ENCODE measurements at regions not wholly inside any gene's neighbourhood (a gene's known extent, or its start where the extent isn't known, plus 50 kb on each side); places are given as distances from the start of the nearest gene placed in this dataset.
"Not testable (repeated sequence)": the region's sequence is repeated elsewhere in the genome, so short reads cannot be mapped to it uniquely, and the experiment has no call there.

DNA sequence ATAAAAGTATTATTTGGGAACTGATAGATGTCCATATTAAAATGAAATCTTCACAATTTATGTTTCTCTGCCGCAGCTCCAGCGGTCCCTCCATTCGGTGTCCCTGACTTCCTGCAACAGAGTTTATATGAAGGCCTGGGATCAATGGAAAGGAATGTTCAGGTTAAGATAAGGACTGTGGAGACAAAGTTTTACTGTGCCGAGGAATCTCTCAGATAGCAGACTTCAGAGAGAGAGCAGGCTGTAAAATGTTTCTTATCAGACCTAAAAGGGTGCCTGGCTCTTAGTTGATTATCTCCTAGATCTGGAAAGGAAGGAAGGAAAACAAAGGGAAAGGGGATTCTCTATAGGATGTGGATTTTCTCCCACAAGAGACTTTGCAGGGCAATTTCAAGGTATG is 193.7 kb upstream of the PIEZO2 start:
- 70 to 74% methylated on average over 4 of the region's 4 CpGs for WGBS, 2 donors
- no peak overlapping the region for H3K27ac ChIP-seq

GRCh38 chr18:11342115-11342514 is 192.7 kb upstream of the PIEZO2 start:
- H3K4me1 ChIP-seq; intact Hi-C loops (cut with DNase I); H3K4me3 ChIP-seq; H3K27me3 ChIP-seq; ATAC-seq; H3K27ac ChIP-seq; H3K36me3 ChIP-seq; DNase-seq: not testable (repeated sequence)
- peaks cover 0 to 49% (median 5%) of the 10 kb centered on the region in 11 donors for H3K9me3 ChIP-seq
- WGBS, 2 donors: 85 to 87% methylated on average over 5 of the region's 5 CpGs

More for the DNA sequence above, 193.7 kb upstream of the PIEZO2 start:
- H3K4me1 ChIP-seq: no peaks in the 10 kb centered on the region
- no peaks in the 10 kb centered on the region for H3K27me3 ChIP-seq
- TF ChIP-seq, protein P1, sequence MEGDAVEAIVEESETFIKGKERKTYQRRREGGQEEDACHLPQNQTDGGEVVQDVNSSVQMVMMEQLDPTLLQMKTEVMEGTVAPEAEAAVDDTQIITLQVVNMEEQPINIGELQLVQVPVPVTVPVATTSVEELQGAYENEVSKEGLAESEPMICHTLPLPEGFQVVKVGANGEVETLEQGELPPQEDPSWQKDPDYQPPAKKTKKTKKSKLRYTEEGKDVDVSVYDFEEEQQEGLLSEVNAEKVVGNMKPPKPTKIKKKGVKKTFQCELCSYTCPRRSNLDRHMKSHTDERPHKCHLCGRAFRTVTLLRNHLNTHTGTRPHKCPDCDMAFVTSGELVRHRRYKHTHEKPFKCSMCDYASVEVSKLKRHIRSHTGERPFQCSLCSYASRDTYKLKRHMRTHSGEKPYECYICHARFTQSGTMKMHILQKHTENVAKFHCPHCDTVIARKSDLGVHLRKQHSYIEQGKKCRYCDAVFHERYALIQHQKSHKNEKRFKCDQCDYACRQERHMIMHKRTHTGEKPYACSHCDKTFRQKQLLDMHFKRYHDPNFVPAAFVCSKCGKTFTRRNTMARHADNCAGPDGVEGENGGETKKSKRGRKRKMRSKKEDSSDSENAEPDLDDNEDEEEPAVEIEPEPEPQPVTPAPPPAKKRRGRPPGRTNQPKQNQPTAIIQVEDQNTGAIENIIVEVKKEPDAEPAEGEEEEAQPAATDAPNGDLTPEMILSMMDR (IDR thresholded peaks at IDR 0.05): no peak
- no peak overlapping the region for H3K4me3 ChIP-seq
- H3K9me3 ChIP-seq: peaks cover 0 to 58% (median 7%) of the 10 kb centered on the region in 11 donors
- no peaks in the 10 kb centered on the region for H3K36me3 ChIP-seq
- no peak for DNase-seq
- no peak for ATAC-seq
- intact Hi-C loops (cut with DNase I): no loop called here

DNA sequence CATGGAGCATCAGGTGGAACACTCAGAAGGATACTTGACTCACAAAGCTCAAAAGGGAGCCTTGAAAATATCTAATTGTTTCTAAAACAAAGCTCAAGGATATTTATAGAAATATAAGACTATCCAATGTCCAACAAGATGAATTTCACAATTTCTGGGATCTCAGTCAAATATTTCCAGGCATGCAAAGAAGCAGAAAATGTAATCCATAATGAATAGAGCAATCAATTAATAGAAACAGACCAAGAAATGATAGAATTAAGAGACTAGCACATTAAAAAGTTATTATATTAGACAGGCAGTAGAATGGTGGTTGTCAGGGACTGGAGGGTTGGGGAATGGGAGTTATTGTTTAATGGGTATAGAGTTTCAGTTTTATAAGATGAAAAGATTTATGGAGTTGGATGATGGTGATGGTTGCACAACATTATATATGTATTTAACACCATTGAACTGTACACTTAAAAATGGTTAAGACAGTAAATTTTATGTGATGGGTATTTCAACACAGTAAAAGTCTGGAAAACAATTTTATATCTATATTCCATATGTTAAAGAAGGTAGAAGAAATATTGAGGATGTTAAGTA is 189.9 kb upstream of the PIEZO2 start:
- Histone ChIP-seq H3K27ac (no peak overlapping the region), H3K9me3 (peaks cover 0 to 31% (median 5%) of the 10 kb centered on the region in 11 donors), H3K27me3 (no peaks in the 10 kb centered on the region), H3K36me3 (no peaks in the 10 kb centered on the region), H3K4me1 (no peaks in the 10 kb centered on the region), H3K4me3 (no peak overlapping the region)
- TF ChIP-seq, protein P1 (IDR thresholded peaks at IDR 0.05): no peak
- ATAC-seq: no peak
- intact Hi-C loops (cut with DNase I): loop anchor here in 1 of 10 donors (10.0 kb wide), 1 partner anchor 46 kb away; no protein-coding TSS in a partner anchor
- DNase-seq: no peak

- DNase-seq: no peak
- intact Hi-C loops (cut with DNase I): loop anchor here in 1 of 10 donors (10.0 kb wide), 1 partner anchor 49 kb away; no protein-coding TSS in a partner anchor
- Histone ChIP-seq H3K4me1 (no peaks in the 10 kb centered on the region), H3K36me3 (no peaks in the 10 kb centered on the region), H3K27ac (no peak overlapping the region), H3K9me3 (peaks cover 0 to under 1% (median 0%) of the 10 kb centered on the region in 11 donors), H3K27me3 (no peaks in the 10 kb centered on the region), H3K4me3 (no peak overlapping the region)
- WGBS, 2 donors: 72 to 80% methylated on average over 3 of the region's 3 CpGs
- TF ChIP-seq, protein P1 (IDR thresholded peaks at IDR 0.05): no peak
- ATAC-seq: no peak
Measured at GRCh38 chr18:11336241-11336640, 186.9 kb upstream of the PIEZO2 start.

- DNase-seq (peak in 1 of 2 donors; percentile 16), ATAC-seq (peak in 6 of 8 donors; percentile 27 to 73 (median 56))
- Histone ChIP-seq H3K9me3 (no peaks in the 10 kb centered on the region), H3K36me3 (no peaks in the 10 kb centered on the region), H3K27ac (no peak overlapping the region), H3K4me1 (peaks cover 0 to 8% (median 0%) of the 10 kb centered on the region in 9 donors), H3K4me3 (no peak overlapping the region), H3K27me3 (no peaks in the 10 kb centered on the region)
- intact Hi-C loops (cut with DNase I): no loop called here
- 48 to 49% methylated on average over 4 of the region's 4 CpGs for WGBS, 2 donors
- TF ChIP-seq, protein P1 (IDR thresholded peaks at IDR 0.05): no peak
Measured at GRCh38 chr18:11327391-11328009, 178.1 kb upstream of the PIEZO2 start.

All from heart right ventricle (tissue), 16 donors.